ENCODE measurements at regions not wholly inside any gene's neighbourhood (a gene's known extent, or its start where the extent isn't known, plus 50 kb on each side); places are given as distances from the start of the nearest gene placed in this dataset.

GRCh38 chr9:14529629-14530028, 163.6 kb downstream of the ZDHHC21 start:
- DNase-seq (ENCODE audit: low spot score) (no peak), ATAC-seq (ENCODE audit: low FRiP score) (no peak)
- TF ChIP-seq CTCF (IDR thresholded peaks at IDR 0.05): no peak

- DNase-seq (ENCODE audit: low spot score): no peak
- no peak for TF ChIP-seq CTCF (IDR thresholded peaks at IDR 0.05)
- no peak for ATAC-seq (ENCODE audit: low FRiP score)
Observed at GRCh38 chr9:14529054-14529453, 164.2 kb downstream of the ZDHHC21 start.

- DNase-seq (ENCODE audit: low spot score) (no peak), ATAC-seq (ENCODE audit: low FRiP score) (no peak)
- no peak for TF ChIP-seq CTCF (IDR thresholded peaks at IDR 0.05)
Observed at GRCh38 chr9:14526504-14526903, 166.7 kb downstream of the ZDHHC21 start.

- ATAC-seq (ENCODE audit: low FRiP score) (no peak), DNase-seq (ENCODE audit: low spot score) (no peak)
- no peak for TF ChIP-seq CTCF (IDR thresholded peaks at IDR 0.05)
Observed at GRCh38 chr9:14525856-14526255, 167.4 kb downstream of the ZDHHC21 start.

GRCh38 chr9:14524873-14525515, 168.2 kb downstream of the ZDHHC21 start:
- ATAC-seq (ENCODE audit: low FRiP score) (no peak), DNase-seq (ENCODE audit: low spot score) (no peak)
- no peak for TF ChIP-seq CTCF (IDR thresholded peaks at IDR 0.05)

- no peak for DNase-seq (ENCODE audit: low spot score)
- TF ChIP-seq CTCF (IDR thresholded peaks at IDR 0.05): no peak
- no peak for ATAC-seq (ENCODE audit: low FRiP score)
Observed at GRCh38 chr9:14523545-14523944, 169.7 kb downstream of the ZDHHC21 start.

GRCh38 chr9:14522627-14523379, 170.4 kb downstream of the ZDHHC21 start:
- ATAC-seq (ENCODE audit: low FRiP score) (no peak), DNase-seq (ENCODE audit: low spot score) (no peak)
- TF ChIP-seq CTCF (IDR thresholded peaks at IDR 0.05): no peak
